Sigmoid colon (tissue), 4 donors: ENCODE measurements at regions not wholly inside any gene's neighbourhood (a gene's known extent, or its start where the extent isn't known, plus 50 kb on each side); places are given as distances from the start of the nearest gene placed in this dataset.

ENCODE experiments used
- CTCF ChIP-seq, 4 experiments: fragments of 450-650 bp in 3 of 4; fragments of 200-600 bp in 1 of 4; IDR thresholded peaks; one replicate each; pipeline ENCODE4 v1.5.1; 2016 to 2019; ENCODE audit warnings: antibody characterized with exemption in 4 of 4, mild to moderate bottlenecking in 3 of 4, moderate library complexity in 2 of 4
- EP300 ChIP-seq, 4 donors: sonication (generic); formaldehyde crosslinking; IDR thresholded peaks; one replicate each; pipeline ENCODE4 v1.6.1; 2017; ENCODE audit warnings: antibody characterized with exemption in 4 of 4
- POLR2A ChIP-seq, 2 donors: fragments of 450-650 bp; IDR thresholded peaks; one replicate each; pipeline ENCODE4 v1.6.1; 2016; ENCODE audit warnings: antibody characterized with exemption in 2 of 2, mild to moderate bottlenecking in 2 of 2, moderate library complexity in 2 of 2
- POLR2AphosphoS5 ChIP-seq, 4 donors: sonication (generic); formaldehyde crosslinking; IDR thresholded peaks; one replicate each; pipeline ENCODE4 v1.6.1; 2017; ENCODE audit warnings: antibody characterized with exemption in 4 of 4

- TF ChIP-seq CTCF (IDR thresholded peaks at IDR 0.05) (no peak), POLR2A (IDR thresholded peaks at IDR 0.05) (no peak), EP300 (IDR thresholded peaks at IDR 0.05) (no peak), POLR2AphosphoS5 (IDR thresholded peaks at IDR 0.05) (no peak)
These were observed 655.8 kb downstream of the ZNF674 start for GRCh38 chrX:45889471-45889870.
